NCI-H510A (cell line): ENCODE measurements at regions not wholly inside any gene's neighbourhood (a gene's known extent, or its start where the extent isn't known, plus 50 kb on each side); places are given as distances from the start of the nearest gene placed in this dataset.
"Not testable (repeated sequence)": the region's sequence is repeated elsewhere in the genome, so short reads cannot be mapped to it uniquely, and the experiment has no call there.

Experiments
- DNase-seq: peaks from one replicate; lab custom pipeline; 2025; lab: John Stamatoyannopoulos, UW

GRCh38 chr5:130578354-130578753, 586.7 kb downstream of the HINT1 start:
- no peak for DNase-seq

GRCh38 chr5:130571076-130571475, 594.0 kb downstream of the HINT1 start:
- no peak for DNase-seq

GRCh38 chr5:130568791-130569190, 596.3 kb downstream of the HINT1 start:
- no peak for DNase-seq

- DNase-seq = no peak
Observed at GRCh38 chr5:130555429-130555828, 609.6 kb downstream of the HINT1 start.

GRCh38 chr5:130550562-130550928, 614.5 kb downstream of the HINT1 start:
- DNase-seq = no peak

- no peak for DNase-seq
Observed at GRCh38 chr5:130549884-130550561, 615.0 kb downstream of the HINT1 start.

- DNase-seq = no peak
Observed at GRCh38 chr5:130546211-130546610, 618.8 kb downstream of the HINT1 start.

- DNase-seq = peak; percentile 16
Observed at GRCh38 chr5:130545291-130545690, 619.8 kb downstream of the HINT1 start.

GRCh38 chr5:130541617-130542221, 623.3 kb downstream of the HINT1 start:
- no peak for DNase-seq

- DNase-seq = no peak
Observed at GRCh38 chr5:130536691-130537090, 628.4 kb downstream of the HINT1 start.

- no peak for DNase-seq
Observed at GRCh38 chr5:130532786-130533185, 628.5 kb downstream of the CHSY3 start.

- no peak for DNase-seq
Observed at GRCh38 chr5:130529511-130530485, 625.5 kb downstream of the CHSY3 start.

GRCh38 chr5:130529111-130529510, 624.8 kb downstream of the CHSY3 start:
- no peak for DNase-seq

- no peak for DNase-seq
Observed at GRCh38 chr5:130528474-130528873, 624.2 kb downstream of the CHSY3 start.

GRCh38 chr5:130526708-130527107, 622.4 kb downstream of the CHSY3 start:
- no peak for DNase-seq

- DNase-seq = no peak
Observed at GRCh38 chr5:130520211-130520610, 615.9 kb downstream of the CHSY3 start.

GRCh38 chr5:130514984-130515690, 610.9 kb downstream of the CHSY3 start:
- no peak for DNase-seq

- no peak for DNase-seq
Observed at GRCh38 chr5:130502702-130503101, 598.4 kb downstream of the CHSY3 start.

- DNase-seq = no peak
Observed at GRCh38 chr5:130501151-130501865, 597.0 kb downstream of the CHSY3 start.

GRCh38 chr5:130500495-130500894, 596.2 kb downstream of the CHSY3 start:
- not testable (repeated sequence) for DNase-seq

- no peak for DNase-seq
Observed at GRCh38 chr5:130496215-130496614, 592.0 kb downstream of the CHSY3 start.
